Loucy (cell line): ENCODE measurements at regions not wholly inside any gene's neighbourhood (a gene's known extent, or its start where the extent isn't known, plus 50 kb on each side); places are given as distances from the start of the nearest gene placed in this dataset.

Experiments used
- H2AFZ ChIP-seq: fragments of 200-600 bp; sonication (generic); 2 replicates; pipeline ENCODE4 v1.6.0; 2016; ENCODE audit warnings: antibody characterized with exemption, mild to moderate bottlenecking, low read length, moderate library complexity
- H3F3A ChIP-seq: fragments of 200-600 bp; 2 replicates; pipeline ENCODE4 v1.6.0; 2016; ENCODE audit warnings: antibody characterized with exemption, low read depth, mild to moderate bottlenecking
- H3K27me3 ChIP-seq: fragments of 200-600 bp; sonication (generic); 2 replicates; pipeline ENCODE4 v1.6.1; 2014; ENCODE audit warnings: low read length, mild to moderate bottlenecking; ENCODE audit not compliant: insufficient read depth, poor library complexity, severe bottlenecking
- H3K36me3 ChIP-seq: fragments of 200-600 bp; sonication (generic); 2 replicates; pipeline ENCODE4 v1.6.1; 2016; ENCODE audit warnings: low read length; ENCODE audit not compliant: insufficient read depth
- H3K4me1 ChIP-seq: fragments of 200-600 bp; sonication (generic); 2 replicates; pipeline ENCODE4 v1.5.1; 2014; ENCODE audit warnings: low read length, mild to moderate bottlenecking; ENCODE audit not compliant: insufficient read depth, poor library complexity, severe bottlenecking
- H3K4me2 ChIP-seq: fragments of 200-600 bp; sonication (generic); 2 replicates; pipeline ENCODE4 v1.6.0; 2014; ENCODE audit warnings: antibody characterized with exemption, low read length, low read depth, mild to moderate bottlenecking; ENCODE audit not compliant: poor library complexity, severe bottlenecking
- H3K4me3 ChIP-seq: fragments of 200-600 bp; sonication (generic); 2 replicates; pipeline ENCODE4 v1.5.1; 2014; ENCODE audit warnings: low read length, mild to moderate bottlenecking, mixed read lengths; ENCODE audit not compliant: poor library complexity, severe bottlenecking
- H3K79me2 ChIP-seq: fragments of 200-600 bp; sonication (generic); 2 replicates; pipeline ENCODE4 v1.6.1; 2014; ENCODE audit warnings: low read length; ENCODE audit not compliant: insufficient read depth
- H3K9ac ChIP-seq: fragments of 200-600 bp; sonication (generic); 2 replicates; pipeline ENCODE4 v1.6.0; 2014; ENCODE audit warnings: mild to moderate bottlenecking, low read depth, low read length, moderate library complexity; ENCODE audit not compliant: poor library complexity, severe bottlenecking
- H3K9me2 ChIP-seq: fragments of 200-600 bp; sonication (generic); replicated peaks from 2 replicates; pipeline ENCODE4 v1.6.1; 2016; ENCODE audit warnings: low read depth, low read length, mixed read lengths
- H3K9me3 ChIP-seq: fragments of 200-600 bp; sonication (generic); 2 replicates; pipeline ENCODE4 v1.6.1; 2014; ENCODE audit warnings: mild to moderate bottlenecking, antibody characterized with exemption, low read length, low read depth; ENCODE audit not compliant: insufficient read depth
- H4K20me1 ChIP-seq: fragments of 200-600 bp; sonication (generic); 2 replicates; pipeline ENCODE4 v1.6.0; 2014; ENCODE audit warnings: antibody characterized with exemption, low read length, mild to moderate bottlenecking; ENCODE audit not compliant: insufficient read depth, poor library complexity, severe bottlenecking
- CTCF ChIP-seq: fragments of 200-600 bp; sonication (generic); conservative IDR thresholded peaks from 2 replicates; pipeline ENCODE4 v1.5.1; 2014; ENCODE audit warnings: mild to moderate bottlenecking, antibody characterized with exemption, low read length
- EZH2phosphoT487 ChIP-seq: fragments of 200-600 bp; IDR thresholded peaks from 2 replicates; pipeline ENCODE4 v1.6.1; 2018; ENCODE audit warnings: antibody characterized with exemption, mild to moderate bottlenecking, moderate library complexity, borderline replicate concordance

- Histone ChIP-seq H3K27me3 (no peaks in the 10 kb centered on the region), H3K9me2 (no peaks in the 10 kb centered on the region)
Observed at GRCh38 chr15:99907698-99908097, 174.5 kb upstream of the LYSMD4 start.

GRCh38 chr15:99906793-99907192, 173.6 kb upstream of the LYSMD4 start:
- TF ChIP-seq CTCF: no peak
- TF ChIP-seq EZH2phosphoT487: no peak
- H4K20me1 ChIP-seq: no peaks in the 10 kb centered on the region
- H2AFZ ChIP-seq: no peak overlapping the region
- no peaks in the 10 kb centered on the region for H3K9me3 ChIP-seq
- H3K27me3 ChIP-seq: no peaks in the 10 kb centered on the region
- no peak overlapping the region for H3K4me3 ChIP-seq
- no peaks in the 10 kb centered on the region for H3K79me2 ChIP-seq
- H3K9me2 ChIP-seq: no peaks in the 10 kb centered on the region
- no peak overlapping the region for H3K9ac ChIP-seq
- H3K36me3 ChIP-seq: no peaks in the 10 kb centered on the region
- H3K4me2 ChIP-seq: no peak overlapping the region
- H3K4me1 ChIP-seq: no peaks in the 10 kb centered on the region
- no peaks in the 10 kb centered on the region for H3F3A ChIP-seq

More at GRCh38 chr15:99907698-99908097, 174.5 kb upstream of the LYSMD4 start:
- Histone ChIP-seq H3K36me3 (no peaks in the 10 kb centered on the region), H3K4me3 (no peak overlapping the region), H3K4me1 (no peaks in the 10 kb centered on the region), H3F3A (no peaks in the 10 kb centered on the region), H3K9me3 (no peaks in the 10 kb centered on the region), H4K20me1 (no peaks in the 10 kb centered on the region), H3K9ac (no peak overlapping the region), H2AFZ (no peak overlapping the region), H3K4me2 (no peak overlapping the region), H3K79me2 (no peaks in the 10 kb centered on the region)
- TF ChIP-seq EZH2phosphoT487 (no peak), CTCF (no peak)

DNA sequence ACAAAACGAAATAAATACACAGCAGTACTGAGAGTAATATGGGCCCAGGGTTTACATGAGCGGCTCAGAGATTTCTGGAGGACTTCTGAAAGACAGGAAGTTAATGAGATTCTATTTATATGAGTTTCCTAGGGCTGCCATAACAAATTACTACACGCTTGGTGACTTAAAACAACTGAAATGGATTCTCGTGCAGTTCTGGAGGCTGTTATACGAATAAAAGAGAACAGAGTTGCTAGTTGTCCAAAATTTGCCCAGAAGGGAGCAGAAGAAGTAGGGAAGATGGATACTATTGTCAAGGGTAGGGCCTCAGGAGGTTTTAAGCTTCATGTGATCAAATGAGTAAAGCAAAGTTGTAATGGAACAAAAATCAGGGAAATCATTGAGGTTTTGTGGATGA, 173.1 kb upstream of the LYSMD4 start:
- H3K27me3 ChIP-seq: no peaks in the 10 kb centered on the region
- no peaks in the 10 kb centered on the region for H3K79me2 ChIP-seq
- H2AFZ ChIP-seq: no peak overlapping the region
- no peaks in the 10 kb centered on the region for H3K9me2 ChIP-seq
- no peak overlapping the region for H3K9ac ChIP-seq
- H3K4me3 ChIP-seq: no peak overlapping the region
- H3K9me3 ChIP-seq: no peaks in the 10 kb centered on the region
- no peak overlapping the region for H3K4me2 ChIP-seq
- no peaks in the 10 kb centered on the region for H3K36me3 ChIP-seq
- no peaks in the 10 kb centered on the region for H3F3A ChIP-seq
- TF ChIP-seq EZH2phosphoT487: no peak
- no peak for TF ChIP-seq CTCF
- no peaks in the 10 kb centered on the region for H3K4me1 ChIP-seq
- H4K20me1 ChIP-seq: no peaks in the 10 kb centered on the region
